NCI-H345 treated with DMSO at 0.1 percent for 48 hours (cell line): ENCODE measurements at regions not wholly inside any gene's neighbourhood (a gene's known extent, or its start where the extent isn't known, plus 50 kb on each side); places are given as distances from the start of the nearest gene placed in this dataset.

Experiments
- DNase-seq: peaks from one replicate; lab custom pipeline; 2025; ENCODE audit not compliant: unreplicated experiment; lab: John Stamatoyannopoulos, UW

GRCh38 chr16:35746963-35747657 lies 2287.7 kb downstream of the TP53TG3F start:
- DNase-seq: no peak

- DNase-seq: no peak
Measured at GRCh38 chr16:35747658-35748455, 2288.4 kb downstream of the TP53TG3F start.

GRCh38 chr16:35748621-35749252 lies 2289.3 kb downstream of the TP53TG3F start:
- DNase-seq: no peak

DNA sequence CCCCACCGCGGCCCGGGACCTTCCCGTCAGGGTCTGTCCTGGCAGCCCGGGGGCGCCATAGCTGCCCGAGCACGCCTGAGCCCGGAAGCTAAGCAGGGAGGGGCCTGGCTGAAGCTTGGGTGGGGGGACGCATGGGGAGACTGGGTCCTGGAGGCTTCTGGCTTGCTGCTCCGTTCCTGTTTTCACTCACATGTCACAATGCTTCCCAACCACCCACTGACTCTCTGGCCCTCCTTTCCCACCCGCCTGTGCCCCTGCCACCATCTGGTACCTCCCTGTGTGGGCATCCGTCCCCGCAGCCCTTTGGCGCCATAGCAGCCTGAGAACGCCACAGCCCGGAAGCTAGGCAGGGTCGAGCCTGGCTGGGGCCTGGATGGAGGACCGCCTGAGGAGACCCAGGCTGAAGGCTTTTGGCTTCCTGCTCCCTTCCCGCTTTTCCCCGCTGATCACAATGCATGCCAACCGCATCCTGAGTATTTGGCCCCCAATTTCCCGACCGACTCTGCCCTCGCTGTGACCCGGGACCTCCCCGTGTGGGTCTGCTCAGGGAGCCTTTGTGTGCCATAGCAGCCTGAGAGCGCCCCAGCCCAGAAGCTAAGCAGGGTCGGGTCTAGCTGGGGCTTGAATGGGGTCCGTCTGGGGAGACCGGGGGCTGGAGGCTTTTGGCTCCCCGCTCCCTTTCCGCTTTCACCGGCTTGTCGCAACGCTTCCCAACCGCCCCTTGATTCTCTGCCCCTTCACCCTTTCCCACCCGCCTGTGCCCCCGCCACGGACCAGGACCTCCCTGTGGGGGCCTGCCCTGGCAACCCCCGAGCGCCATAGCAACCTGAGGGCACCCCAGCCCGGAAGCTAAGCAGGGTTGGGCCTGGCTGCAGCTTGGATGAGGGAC lies 2290.1 kb downstream of the TP53TG3F start:
- DNase-seq: no peak

GRCh38 chr16:35750157-35750689 lies 2290.8 kb downstream of the TP53TG3F start:
- no peak for DNase-seq

DNA sequence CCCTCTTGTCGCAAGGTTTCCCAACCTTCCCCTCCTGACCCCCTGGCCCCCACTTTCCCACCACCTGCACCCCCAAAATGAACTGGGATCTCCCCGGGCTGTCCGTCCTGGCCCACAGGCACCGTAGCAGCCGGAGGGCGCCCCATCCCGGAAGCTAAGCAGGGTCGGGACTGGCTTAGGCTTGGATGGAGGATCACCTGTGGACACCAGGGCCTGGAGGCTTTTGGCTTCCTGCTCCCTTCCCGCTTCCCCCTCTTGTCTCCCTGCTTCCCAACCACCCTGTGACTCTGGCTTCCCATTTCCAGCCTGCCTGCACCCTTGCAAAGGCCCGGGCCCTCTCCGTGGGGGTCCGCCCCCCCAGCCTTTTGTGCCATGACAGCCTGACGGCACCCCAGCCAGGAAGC lies 2291.3 kb downstream of the TP53TG3F start:
- DNase-seq: no peak

GRCh38 chr16:35751191-35751941 lies 2292.0 kb downstream of the TP53TG3F start:
- DNase-seq: no peak

- no peak for DNase-seq
Measured at GRCh38 chr16:35752012-35752772, 2292.8 kb downstream of the TP53TG3F start.

DNA sequence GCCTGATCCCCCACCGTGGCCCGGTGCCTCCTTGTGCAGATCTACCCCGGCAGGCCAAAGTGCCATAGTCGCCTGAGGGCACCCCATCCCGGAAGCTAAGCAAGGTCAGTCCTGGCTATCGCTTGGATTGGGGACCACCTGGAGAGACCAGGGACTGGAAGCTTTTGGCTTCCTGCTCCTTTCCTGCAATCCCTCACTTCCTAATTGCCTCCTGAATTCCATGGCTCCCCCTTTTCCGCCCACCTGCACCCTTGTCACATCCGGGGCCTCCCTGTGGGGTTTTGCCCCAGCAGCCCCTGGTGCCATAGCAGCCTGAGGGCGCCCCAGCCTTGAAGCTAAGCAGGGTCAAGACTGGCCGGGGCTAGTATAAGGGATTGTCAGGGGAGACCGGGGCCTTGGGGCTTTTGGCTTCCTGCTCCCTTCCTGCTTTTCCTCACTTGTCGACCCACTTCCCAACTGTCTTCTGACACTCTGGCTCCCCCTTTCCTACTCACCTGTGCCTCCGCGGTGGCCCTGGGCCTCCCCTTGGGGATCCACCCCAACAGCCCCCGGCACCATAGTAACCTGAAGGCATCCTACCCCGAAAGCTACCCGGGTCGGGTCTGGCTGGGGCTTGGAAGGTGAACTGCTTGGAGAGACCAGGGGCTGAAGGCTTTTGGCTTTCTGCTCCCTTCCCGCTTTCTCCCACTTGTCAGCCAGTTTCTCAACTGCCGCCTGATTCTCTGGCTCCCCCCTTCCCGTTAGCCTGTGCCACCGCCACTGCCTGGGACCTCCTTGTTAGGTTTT lies 2293.6 kb downstream of the TP53TG3F start:
- DNase-seq: no peak

DNA sequence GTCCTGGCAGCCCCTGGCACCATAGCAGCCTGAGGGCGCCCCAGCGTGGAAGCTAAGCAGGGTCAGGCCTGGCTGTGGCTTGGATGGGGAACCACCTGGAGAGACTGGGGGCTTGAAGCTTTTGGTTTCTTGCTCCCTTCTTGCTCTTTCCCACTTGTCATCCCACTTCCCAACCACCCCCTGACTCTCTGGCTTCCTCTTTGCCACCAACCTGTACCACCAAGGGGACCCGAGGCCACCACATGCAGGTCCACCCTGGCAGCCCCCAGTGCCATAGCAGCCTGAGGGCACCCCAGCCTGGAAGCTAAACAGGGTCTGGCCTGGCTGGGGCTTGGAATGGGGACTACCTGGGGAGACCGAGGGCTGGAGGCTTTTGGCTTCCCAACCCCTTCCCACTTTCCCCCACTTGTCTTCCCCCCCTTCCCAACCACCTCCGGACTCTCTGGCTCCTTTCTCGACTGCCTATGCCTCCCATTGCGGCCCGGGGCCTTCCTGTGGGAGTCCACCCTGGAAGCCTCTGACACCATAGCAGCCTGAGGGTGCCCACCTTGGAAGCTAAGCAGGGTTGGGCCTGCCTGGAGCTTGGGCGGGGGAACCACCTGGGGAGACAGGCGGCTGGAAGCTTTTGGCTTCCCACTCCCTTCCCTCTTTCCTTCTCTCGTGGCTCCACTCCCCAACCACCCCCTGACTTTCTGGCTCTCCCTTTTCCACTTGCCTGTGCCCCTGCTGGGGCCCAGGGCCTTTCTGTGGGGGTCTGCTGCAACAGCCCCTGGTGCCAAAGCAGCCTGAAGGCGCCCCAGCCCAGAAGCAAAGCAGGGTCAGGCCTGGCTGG lies 2294.4 kb downstream of the TP53TG3F start:
- DNase-seq: no peak

DNA sequence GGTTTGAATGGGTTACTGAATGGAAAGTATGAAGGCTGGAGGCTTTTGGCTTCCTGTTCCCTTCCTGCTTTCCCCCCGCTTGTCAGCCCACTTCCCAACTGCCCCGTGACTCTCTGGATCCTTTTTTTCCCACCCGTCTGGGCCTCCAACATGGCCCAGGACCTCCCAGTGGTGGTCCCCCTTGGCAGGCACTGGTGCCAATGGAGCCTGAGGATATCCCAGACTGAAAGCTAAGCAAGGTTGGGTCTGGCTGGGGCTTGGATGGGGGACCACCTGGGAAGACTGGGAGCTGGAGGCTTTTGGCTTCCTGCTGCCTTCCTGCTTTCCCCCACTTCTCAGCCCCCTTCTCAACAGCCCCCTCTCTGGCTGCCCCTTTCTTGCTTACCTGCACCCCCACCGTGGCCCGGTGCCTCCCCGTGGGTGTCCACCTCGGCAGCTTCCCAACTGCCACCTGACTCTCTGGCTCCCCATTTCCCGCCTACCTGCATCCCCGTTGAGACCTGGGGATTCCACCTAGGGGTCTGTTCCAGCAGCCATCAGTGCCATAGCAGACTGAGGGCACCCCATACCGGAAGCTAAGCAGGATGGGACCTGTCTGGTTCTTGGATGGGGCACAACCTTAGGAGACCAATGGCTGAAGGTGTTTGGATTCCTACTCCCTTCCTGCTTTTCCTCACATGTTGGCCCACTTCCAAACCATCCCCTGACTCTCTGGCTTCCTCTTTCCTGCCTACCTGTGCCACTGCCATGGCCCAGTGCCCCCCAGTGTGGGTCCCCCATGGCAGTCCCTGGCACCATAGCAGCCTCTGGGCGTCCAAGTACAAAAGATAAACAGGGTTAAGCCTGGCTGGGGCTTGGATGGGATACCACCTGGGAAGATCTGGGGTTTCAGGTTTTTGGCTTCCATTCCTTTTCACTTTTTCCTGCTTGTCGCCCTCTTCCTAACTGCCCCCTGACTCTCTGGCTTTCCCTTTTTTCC lies 2295.3 kb downstream of the TP53TG3F start:
- no peak for DNase-seq

- DNase-seq: no peak
Measured at GRCh38 chr16:35788381-35788780, 2329.0 kb downstream of the TP53TG3F start.

- no peak for DNase-seq
Measured at GRCh38 chr16:35792516-35793285, 2333.3 kb downstream of the TP53TG3F start.

GRCh38 chr16:35793601-35794000 lies 2334.2 kb downstream of the TP53TG3F start:
- DNase-seq: no peak

- DNase-seq: no peak
Measured at GRCh38 chr16:35794896-35795295, 2335.5 kb downstream of the TP53TG3F start.
